ENCODE measurements at regions not wholly inside any gene's neighbourhood (a gene's known extent, or its start where the extent isn't known, plus 50 kb on each side); places are given as distances from the start of the nearest gene placed in this dataset.

DNA sequence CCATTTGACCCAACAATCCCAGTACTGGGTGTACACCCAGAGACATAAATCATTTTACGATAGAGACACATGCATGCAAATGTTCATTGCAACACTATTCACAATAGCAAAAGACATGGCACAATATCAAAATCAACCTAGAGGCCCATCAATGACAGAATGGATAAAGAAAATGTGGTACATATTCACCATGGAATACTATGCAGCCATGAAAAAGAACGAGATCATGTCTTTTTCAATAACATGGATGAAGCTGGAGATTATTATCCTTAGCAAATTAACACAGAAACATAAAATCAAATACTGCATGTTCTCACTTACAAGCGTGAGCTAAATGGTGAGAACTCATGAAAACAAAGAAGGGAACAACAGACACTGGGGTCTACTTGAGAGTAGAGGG lies 249.1 kb downstream of the RASSF9 start:
- no peaks in the 10 kb centered on the region for H3K36me3 Mint-ChIP-seq (ENCODE audit: low read depth)
- TF ChIP-seq, protein P1, sequence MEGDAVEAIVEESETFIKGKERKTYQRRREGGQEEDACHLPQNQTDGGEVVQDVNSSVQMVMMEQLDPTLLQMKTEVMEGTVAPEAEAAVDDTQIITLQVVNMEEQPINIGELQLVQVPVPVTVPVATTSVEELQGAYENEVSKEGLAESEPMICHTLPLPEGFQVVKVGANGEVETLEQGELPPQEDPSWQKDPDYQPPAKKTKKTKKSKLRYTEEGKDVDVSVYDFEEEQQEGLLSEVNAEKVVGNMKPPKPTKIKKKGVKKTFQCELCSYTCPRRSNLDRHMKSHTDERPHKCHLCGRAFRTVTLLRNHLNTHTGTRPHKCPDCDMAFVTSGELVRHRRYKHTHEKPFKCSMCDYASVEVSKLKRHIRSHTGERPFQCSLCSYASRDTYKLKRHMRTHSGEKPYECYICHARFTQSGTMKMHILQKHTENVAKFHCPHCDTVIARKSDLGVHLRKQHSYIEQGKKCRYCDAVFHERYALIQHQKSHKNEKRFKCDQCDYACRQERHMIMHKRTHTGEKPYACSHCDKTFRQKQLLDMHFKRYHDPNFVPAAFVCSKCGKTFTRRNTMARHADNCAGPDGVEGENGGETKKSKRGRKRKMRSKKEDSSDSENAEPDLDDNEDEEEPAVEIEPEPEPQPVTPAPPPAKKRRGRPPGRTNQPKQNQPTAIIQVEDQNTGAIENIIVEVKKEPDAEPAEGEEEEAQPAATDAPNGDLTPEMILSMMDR (IDR thresholded peaks at IDR 0.05; ENCODE audit: unreplicated experiment in 3 of 3) = no peak
- H3K27me3 Mint-ChIP-seq (ENCODE audit: low read depth) = no peaks in the 10 kb centered on the region
- H3K4me1 Mint-ChIP-seq = no peaks in the 10 kb centered on the region
- H3K27ac Mint-ChIP-seq = no peak overlapping the region
- no peak overlapping the region for H3K4me3 Mint-ChIP-seq
- H3K9me3 Mint-ChIP-seq = no peaks in the 10 kb centered on the region

- TF ChIP-seq, protein P1 (IDR thresholded peaks at IDR 0.05; ENCODE audit: unreplicated experiment in 3 of 3) = no peak
- H3K9me3 Mint-ChIP-seq = peaks cover 3% of the 10 kb centered on the region
- H3K27me3 Mint-ChIP-seq (ENCODE audit: low read depth) = no peaks in the 10 kb centered on the region
- H3K36me3 Mint-ChIP-seq (ENCODE audit: low read depth) = no peaks in the 10 kb centered on the region
- H3K27ac Mint-ChIP-seq = no peak overlapping the region
- no peak overlapping the region for H3K4me3 Mint-ChIP-seq
- no peaks in the 10 kb centered on the region for H3K4me1 Mint-ChIP-seq
These were observed 248.0 kb downstream of the RASSF9 start for GRCh38 chr12:85588221-85588620.

DNA sequence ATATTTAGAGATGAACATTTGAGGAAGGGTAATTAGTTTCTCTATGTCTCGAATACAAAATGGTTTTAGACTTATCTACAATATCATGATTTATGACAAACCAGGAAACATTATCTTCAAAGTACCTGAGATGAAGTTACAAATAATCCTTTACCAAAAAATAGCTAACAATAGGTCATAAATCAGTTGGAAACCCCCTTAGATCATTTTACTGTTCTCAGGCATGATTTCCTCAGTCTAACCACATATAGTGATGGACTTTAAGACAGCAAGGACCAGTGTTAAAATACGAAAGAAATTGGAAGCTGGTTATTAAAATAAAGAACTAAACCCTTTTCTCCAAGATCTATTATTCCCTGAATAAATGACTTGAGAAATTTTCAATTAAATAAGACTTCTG lies 235.4 kb downstream of the RASSF9 start:
- Mint-ChIP-seq H3K9me3 (peaks cover 14% of the 10 kb centered on the region), H3K27ac (no peak overlapping the region), H3K36me3 (ENCODE audit: low read depth) (peaks cover 5% of the 10 kb centered on the region), H3K27me3 (ENCODE audit: low read depth) (no peaks in the 10 kb centered on the region), H3K4me3 (no peak overlapping the region), H3K4me1 (peaks cover 5% of the 10 kb centered on the region)
- TF ChIP-seq, protein P1 (IDR thresholded peaks at IDR 0.05; ENCODE audit: unreplicated experiment in 3 of 3) = no peak

DNA sequence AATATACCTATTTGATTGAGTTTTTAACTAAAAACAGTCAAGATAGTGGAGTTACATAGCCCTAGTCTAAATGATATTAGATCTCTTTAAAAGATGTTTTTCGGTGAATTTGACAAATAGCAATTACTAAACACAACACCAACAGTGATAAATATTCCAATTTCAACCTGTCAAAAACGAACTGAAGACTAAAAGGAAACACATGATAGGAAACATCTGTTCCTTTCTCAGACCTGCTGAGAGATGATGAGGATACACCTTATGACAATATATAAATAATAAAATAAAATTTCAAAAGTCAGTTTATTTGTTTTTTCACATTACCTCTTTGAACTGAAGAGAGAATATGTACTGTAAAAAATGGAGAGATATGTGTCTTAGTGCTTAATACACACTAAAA lies 232.7 kb downstream of the RASSF9 start:
- peaks cover 5% of the 10 kb centered on the region for H3K4me1 Mint-ChIP-seq
- TF ChIP-seq, protein P1 (IDR thresholded peaks at IDR 0.05; ENCODE audit: unreplicated experiment in 3 of 3) = no peak
- H3K9me3 Mint-ChIP-seq = peaks cover 2% of the 10 kb centered on the region
- no peak overlapping the region for H3K27ac Mint-ChIP-seq
- no peak overlapping the region for H3K4me3 Mint-ChIP-seq
- H3K27me3 Mint-ChIP-seq (ENCODE audit: low read depth) = no peaks in the 10 kb centered on the region
- no peaks in the 10 kb centered on the region for H3K36me3 Mint-ChIP-seq (ENCODE audit: low read depth)

- Mint-ChIP-seq H3K4me3 (no peak overlapping the region), H3K27ac (no peak overlapping the region), H3K9me3 (no peaks in the 10 kb centered on the region), H3K27me3 (ENCODE audit: low read depth) (no peaks in the 10 kb centered on the region), H3K36me3 (ENCODE audit: low read depth) (no peaks in the 10 kb centered on the region), H3K4me1 (peaks cover 5% of the 10 kb centered on the region)
- TF ChIP-seq, protein P1 (IDR thresholded peaks at IDR 0.05; ENCODE audit: unreplicated experiment in 3 of 3) = no peak
These were observed 229.8 kb downstream of the RASSF9 start for GRCh38 chr12:85606455-85606854.

- H3K36me3 Mint-ChIP-seq (ENCODE audit: low read depth) = no peaks in the 10 kb centered on the region
- TF ChIP-seq, protein P1 (IDR thresholded peaks at IDR 0.05; ENCODE audit: unreplicated experiment in 3 of 3) = no peak
- H3K4me1 Mint-ChIP-seq = no peaks in the 10 kb centered on the region
- no peaks in the 10 kb centered on the region for H3K9me3 Mint-ChIP-seq
- no peaks in the 10 kb centered on the region for H3K27me3 Mint-ChIP-seq (ENCODE audit: low read depth)
- H3K4me3 Mint-ChIP-seq = no peak overlapping the region
- H3K27ac Mint-ChIP-seq = no peak overlapping the region
These were observed 226.4 kb downstream of the RASSF9 start for GRCh38 chr12:85609778-85610177.
